Adipocyte (in vitro differentiated cells): ENCODE measurements at regions not wholly inside any gene's neighbourhood (a gene's known extent, or its start where the extent isn't known, plus 50 kb on each side); places are given as distances from the start of the nearest gene placed in this dataset.
"Not testable (repeated sequence)": the region's sequence is repeated elsewhere in the genome, so short reads cannot be mapped to it uniquely, and the experiment has no call there.

ENCODE experiments used
- DNase-seq: peaks from one replicate; pipeline ENCODE4 v3.0.0-alpha.2; 2015; ENCODE audit warnings: low read depth
- H3K27me3 ChIP-seq: replicated peaks from 2 replicates; pipeline ENCODE4 v1.7.0; 2013; ENCODE audit warnings: mild to moderate bottlenecking, low read length, moderate library complexity; ENCODE audit not compliant: control insufficient read depth, insufficient read depth
- H3K36me3 ChIP-seq: 2 replicates; pipeline ENCODE4 v1.7.0; 2013; ENCODE audit warnings: low read length, mild to moderate bottlenecking, moderate library complexity; ENCODE audit not compliant: control insufficient read depth, insufficient read depth, severe bottlenecking
- H3K4me1 ChIP-seq: 2 replicates; pipeline ENCODE4 v1.7.0; 2013; ENCODE audit warnings: mild to moderate bottlenecking, low read length, moderate library complexity; ENCODE audit not compliant: control insufficient read depth, insufficient read depth
- H3K4me3 ChIP-seq: 2 replicates; pipeline ENCODE4 v1.7.0; 2013; ENCODE audit warnings: mild to moderate bottlenecking, low read length, moderate library complexity
- H3K9ac ChIP-seq: 2 replicates; pipeline ENCODE4 v1.7.0; 2013; ENCODE audit warnings: mild to moderate bottlenecking, low read length, moderate library complexity
- H3K9me3 ChIP-seq: 2 replicates; pipeline ENCODE4 v1.7.0; 2013; ENCODE audit warnings: mild to moderate bottlenecking, low read length, moderate library complexity; ENCODE audit not compliant: control insufficient read depth

DNA sequence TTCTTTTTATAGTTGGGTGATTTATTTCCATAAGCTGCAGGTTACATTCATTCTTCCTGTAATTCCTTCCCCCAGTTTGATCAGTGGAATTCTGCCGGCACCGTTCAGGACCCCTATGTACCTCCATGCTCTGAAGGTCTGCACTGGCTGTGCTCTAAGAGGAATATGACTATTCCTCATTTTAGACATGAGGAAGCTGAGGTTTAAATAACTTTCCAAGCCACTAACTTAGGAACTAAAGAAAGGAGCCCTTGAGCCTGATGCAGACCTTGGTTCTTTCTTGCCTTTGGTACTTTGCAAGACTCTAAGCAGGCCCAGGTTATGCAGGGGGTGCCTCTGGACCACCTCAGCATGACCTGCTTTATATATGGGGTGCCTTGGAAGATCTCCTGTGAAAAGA, 318.5 kb downstream of the QKI start:
- Histone ChIP-seq H3K36me3 (no peaks in the 10 kb centered on the region), H3K4me1 (no peaks in the 10 kb centered on the region), H3K9me3 (no peaks in the 10 kb centered on the region), H3K27me3 (peaks cover 6% of the 10 kb centered on the region), H3K9ac (no peak overlapping the region), H3K4me3 (no peak overlapping the region)
- no peak for DNase-seq

DNA sequence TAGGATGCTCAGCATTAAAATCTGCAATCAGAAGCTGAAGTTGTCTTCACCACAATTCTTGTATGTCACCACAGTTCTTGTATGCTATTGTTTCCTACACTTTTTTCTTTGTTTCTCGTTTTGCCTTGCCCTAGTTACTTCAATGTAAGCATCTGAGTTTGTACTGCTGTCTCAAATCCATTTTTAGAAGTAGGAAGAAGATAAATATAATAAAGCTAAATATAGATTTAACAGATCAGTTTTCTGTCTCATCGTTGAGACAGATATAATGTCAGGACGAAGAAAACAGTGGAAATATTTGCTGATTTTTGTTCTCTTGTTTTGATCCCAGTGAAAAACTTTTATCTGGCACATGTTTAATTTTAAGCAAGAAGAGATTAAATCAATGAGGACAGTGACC, 318.0 kb downstream of the QKI start:
- Histone ChIP-seq H3K4me1 (no peaks in the 10 kb centered on the region), H3K27me3 (peaks cover 6% of the 10 kb centered on the region)
- DNase-seq: no peak

DNA sequence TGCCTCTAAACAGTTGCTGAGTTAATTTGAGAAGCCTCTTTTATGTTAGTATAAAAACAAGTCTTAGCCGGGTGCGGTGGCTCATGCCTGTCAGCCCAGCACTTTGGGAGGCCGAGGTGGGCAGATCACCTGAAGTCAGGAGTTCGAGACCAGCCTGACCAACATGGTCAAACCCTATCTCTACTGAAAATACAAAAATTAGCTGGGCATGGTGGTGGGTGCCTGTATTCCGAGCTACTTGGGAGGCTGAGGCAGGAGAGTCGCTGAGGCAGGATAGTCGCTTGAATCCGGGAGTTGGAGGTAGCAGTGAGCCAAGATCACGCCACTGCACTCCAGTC, 317.5 kb downstream of the QKI start:
- H3K4me1 ChIP-seq, H3K9ac ChIP-seq, H3K36me3 ChIP-seq, DNase-seq, H3K27me3 ChIP-seq, H3K4me3 ChIP-seq, H3K9me3 ChIP-seq: not testable (repeated sequence)

More for the DNA sequence above, 318.0 kb downstream of the QKI start:
- Histone ChIP-seq H3K9ac (no peak overlapping the region), H3K36me3 (no peaks in the 10 kb centered on the region), H3K4me3 (no peak overlapping the region), H3K9me3 (no peaks in the 10 kb centered on the region)

DNA sequence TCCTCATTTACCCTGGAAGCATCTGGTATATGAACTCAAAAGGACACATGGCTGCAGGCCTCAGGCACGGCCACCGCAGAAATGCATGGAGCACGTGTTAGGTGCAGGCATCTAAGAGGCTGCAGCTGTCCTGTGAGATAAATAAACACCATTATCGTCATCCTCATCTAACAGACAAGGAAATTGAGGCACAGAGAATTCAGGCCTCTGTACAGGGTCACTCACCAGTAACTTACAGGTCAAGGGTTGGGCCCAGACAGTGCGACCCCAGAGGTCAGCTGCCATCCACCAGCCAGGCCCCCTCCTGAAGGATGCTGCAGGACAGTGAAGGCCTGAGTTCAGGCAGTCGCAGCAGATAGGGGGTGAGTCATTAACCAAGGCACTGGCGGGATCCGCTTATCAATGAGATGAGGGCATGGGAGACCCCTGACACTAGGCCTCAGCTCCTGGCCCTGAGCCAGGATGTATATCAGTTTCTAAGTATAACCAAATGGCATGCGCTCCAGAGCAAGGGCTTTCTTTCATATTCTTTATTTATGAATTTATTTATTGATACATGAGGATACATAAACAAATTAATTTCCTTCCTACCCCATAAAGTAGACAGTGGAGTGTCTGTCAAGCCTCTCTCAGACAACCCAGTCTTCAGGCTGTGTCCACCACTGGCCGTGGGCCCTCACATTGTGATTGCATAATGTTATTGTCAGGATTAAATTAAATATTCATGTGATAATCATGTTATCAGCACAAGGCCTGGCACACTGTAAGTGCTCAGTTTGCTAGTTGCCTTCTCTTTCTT, 316.9 kb downstream of the QKI start:
- H3K4me3 ChIP-seq: no peak overlapping the region
- H3K27me3 ChIP-seq: peaks cover 6% of the 10 kb centered on the region
- no peak for DNase-seq
- H3K4me1 ChIP-seq: no peaks in the 10 kb centered on the region
- no peaks in the 10 kb centered on the region for H3K36me3 ChIP-seq
- H3K9me3 ChIP-seq: no peaks in the 10 kb centered on the region
- no peak overlapping the region for H3K9ac ChIP-seq

DNA sequence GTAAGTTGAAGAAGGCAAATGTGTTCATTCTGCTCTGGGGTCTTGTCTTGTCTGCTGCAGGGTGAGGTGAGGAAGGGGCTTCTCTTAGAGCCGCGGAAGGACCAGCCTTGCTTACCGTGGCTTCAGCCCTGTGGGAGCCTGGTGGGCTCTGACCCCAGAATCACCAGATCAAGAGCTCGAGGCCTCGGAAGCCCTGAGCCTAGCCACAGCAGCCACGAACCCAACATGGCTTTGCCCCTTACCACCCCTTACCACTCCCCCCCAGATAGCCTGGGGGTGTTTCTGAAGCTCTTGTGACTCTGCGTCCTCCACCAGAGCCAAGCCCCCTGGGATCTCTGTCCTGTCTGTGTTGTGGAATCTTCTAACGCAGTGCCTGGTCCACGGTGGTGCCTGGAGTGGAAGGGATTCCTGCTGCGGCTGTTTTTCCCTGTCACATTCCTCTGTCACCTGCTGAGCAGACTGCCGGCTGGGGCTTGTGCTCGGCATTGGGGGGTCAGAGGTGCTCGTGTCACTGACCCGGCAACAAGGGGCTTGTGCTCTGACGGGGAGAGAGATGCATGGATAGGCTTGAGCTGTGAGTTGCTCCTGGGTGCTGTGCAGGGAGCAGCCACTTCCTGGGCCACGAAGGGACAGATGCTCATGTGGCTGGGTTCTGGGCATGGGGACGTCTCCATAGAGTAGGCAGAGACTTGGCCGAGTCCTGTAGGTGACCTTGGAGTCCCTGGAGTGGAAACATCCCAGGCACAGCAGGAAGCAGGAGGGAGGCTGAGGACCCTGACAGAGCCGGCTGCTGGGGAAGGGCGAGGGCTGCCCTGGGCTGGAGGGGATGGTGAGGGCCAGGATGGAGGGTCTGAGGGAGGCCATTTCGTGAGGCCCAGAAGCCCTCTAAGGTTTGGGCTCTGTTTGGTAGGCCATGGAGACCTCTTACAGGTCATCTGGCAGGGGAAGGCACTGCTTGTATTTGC, 316.0 kb downstream of the QKI start:
- DNase-seq: no peak
- H3K9me3 ChIP-seq: no peaks in the 10 kb centered on the region
- H3K4me1 ChIP-seq: no peaks in the 10 kb centered on the region
- no peaks in the 10 kb centered on the region for H3K36me3 ChIP-seq
- H3K4me3 ChIP-seq: no peak overlapping the region
- no peaks in the 10 kb centered on the region for H3K27me3 ChIP-seq
- H3K9ac ChIP-seq: no peak overlapping the region

DNA sequence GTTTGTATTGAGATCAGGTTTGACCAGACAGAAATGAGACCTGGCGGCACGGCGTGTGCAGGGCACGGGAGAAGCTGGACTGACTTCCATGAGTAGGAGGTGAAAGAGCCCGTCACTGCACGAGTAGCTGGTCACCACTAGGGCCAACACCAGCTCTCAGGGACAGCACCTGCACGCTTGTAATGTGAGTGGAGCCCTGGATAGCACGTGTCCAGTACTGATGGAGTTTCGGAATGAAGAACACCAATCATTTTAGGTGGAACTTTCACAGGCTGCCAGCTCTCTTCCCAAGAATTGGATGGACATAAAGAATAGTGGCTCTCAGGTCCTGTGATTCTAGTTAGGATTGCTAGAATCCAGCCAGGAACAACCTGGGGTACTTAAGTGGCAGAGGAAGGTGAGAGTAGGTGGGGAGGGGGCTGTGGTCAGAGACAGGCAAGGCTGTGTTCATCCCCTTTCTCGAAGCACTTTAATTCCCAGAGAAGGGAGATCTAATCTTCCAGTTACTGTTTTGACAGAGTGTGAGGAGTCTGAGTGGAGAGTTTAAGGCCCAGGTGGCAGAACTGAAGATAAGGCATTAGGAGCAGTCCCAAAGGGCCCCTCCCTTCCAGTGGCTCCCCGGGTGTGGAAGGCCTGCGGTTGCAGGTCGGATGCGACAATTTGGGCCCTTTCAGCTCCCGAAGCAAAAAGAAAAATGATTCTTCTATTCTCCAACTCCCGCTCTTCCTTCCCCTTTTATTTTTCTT, 314.8 kb downstream of the QKI start:
- DNase-seq: no peak
- Histone ChIP-seq H3K36me3 (no peaks in the 10 kb centered on the region), H3K4me1 (no peaks in the 10 kb centered on the region), H3K9ac (no peak overlapping the region), H3K4me3 (no peak overlapping the region), H3K27me3 (no peaks in the 10 kb centered on the region), H3K9me3 (no peaks in the 10 kb centered on the region)

DNA sequence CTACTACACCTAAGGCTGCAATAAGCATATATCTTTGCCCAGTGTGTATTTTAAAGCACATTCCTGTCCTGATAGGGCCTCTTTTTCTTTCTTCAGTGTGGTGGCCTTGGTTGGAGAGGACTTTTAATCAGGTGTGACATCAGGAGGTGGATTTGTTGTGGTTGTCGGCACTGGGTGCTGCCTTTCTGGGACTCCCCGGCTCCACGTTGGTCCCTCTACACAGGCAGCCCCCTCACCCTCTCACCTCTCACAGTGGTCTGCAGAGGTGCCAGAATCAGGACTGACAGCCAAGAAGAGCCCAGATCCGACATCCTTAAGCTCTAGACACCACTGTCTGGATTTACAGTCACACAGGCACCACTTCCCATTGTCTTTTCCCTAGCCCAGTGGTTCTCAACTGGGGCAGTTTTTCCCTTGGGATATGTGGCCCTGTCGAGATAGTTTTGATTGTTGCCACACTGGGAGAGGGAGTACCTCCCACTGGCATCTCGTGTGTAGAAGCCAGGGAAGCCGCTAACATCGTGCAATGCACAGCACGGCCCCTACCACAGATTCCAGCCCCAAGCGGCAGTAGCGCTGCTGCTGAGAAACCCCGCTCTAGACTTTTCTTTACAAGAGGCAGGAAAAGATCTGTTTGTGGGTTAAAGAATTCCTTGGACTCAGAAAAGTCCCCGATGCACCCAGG, 314.1 kb downstream of the QKI start:
- DNase-seq: no peak
- Histone ChIP-seq H3K27me3 (no peaks in the 10 kb centered on the region), H3K36me3 (no peaks in the 10 kb centered on the region), H3K4me1 (no peaks in the 10 kb centered on the region), H3K4me3 (no peak overlapping the region), H3K9ac (no peak overlapping the region), H3K9me3 (no peaks in the 10 kb centered on the region)

DNA sequence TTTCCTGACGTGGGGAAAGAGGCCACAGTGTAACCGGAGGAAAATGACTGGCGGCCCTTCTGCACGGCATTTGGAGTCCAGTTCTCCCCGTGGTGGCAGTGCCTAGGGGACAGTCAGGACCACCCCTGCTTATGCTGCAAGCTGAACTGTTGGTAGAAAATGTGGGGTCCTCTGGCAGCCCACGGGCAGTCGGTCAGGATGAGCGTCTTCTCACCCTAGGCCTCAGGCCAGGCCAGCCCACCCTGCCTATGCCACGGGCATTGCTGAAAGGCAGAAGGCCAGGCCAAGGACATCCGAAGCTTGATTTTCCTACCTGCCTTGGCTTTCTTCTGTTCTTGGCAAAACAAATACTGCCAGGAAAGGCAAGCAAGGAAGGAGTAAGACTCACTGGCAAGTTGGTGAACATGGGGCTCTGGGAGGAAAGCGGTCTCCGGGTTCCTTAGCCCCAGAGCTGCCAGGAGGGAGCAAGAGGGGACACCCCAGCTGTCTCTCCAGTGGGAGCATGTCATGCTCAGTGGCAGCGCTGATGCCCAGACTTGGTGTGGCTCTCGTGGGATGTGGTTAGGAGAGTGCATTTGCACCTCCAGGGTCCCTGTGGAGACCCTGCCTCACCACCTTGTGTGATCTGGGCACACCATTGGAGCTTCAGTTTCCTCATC, 311.6 kb downstream of the QKI start:
- Histone ChIP-seq H3K27me3 (no peaks in the 10 kb centered on the region), H3K9me3 (no peaks in the 10 kb centered on the region), H3K4me1 (no peaks in the 10 kb centered on the region), H3K9ac (no peak overlapping the region), H3K4me3 (no peak overlapping the region), H3K36me3 (no peaks in the 10 kb centered on the region)
- DNase-seq: no peak

DNA sequence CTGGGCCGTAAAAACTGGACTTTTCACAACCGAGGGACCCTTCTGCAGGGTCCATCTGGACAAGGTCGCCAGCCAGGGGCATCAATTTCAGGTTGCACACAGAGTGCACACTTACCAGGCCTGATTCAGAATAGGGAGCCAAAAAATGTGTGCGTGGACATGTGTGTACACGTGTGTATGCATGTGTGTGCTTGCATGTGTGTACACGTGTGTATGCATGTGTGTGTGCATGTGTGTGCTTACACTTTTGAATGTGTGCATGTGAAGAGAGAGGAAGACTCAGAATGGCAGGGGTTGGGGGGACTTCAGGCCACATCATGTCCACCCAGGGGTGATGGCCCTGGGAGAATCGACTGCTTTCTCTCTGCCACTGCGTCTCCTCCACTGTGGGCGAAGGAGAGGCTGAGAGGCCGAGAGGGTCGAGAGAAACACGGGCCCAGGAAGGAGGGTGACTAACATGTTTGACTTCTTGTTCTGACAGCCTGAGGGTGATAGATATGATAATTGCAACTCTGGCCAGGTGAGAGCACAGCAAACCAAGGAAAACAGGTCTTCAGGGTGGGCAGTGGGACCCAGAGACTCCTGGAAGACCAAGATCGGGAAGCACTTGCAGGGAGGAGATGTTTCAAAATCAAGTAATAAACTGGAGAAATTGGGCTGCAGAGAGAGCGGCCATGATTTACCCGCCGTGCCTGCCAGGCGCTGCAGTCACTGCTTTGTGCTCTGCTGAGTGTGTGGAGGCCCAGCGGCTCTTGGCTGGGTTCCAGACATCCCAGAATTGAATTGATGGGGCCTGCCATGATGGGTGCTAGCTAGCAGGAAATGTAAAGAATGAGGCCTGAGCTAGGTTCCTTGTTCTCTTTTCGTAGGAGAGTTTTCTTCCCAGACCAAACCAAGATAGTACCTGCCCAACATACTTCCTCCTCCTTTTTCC, 310.8 kb downstream of the QKI start:
- Histone ChIP-seq H3K4me1 (no peaks in the 10 kb centered on the region), H3K4me3 (no peak overlapping the region), H3K9ac (no peak overlapping the region), H3K36me3 (no peaks in the 10 kb centered on the region), H3K9me3 (no peaks in the 10 kb centered on the region), H3K27me3 (no peaks in the 10 kb centered on the region)
- DNase-seq: no peak

DNA sequence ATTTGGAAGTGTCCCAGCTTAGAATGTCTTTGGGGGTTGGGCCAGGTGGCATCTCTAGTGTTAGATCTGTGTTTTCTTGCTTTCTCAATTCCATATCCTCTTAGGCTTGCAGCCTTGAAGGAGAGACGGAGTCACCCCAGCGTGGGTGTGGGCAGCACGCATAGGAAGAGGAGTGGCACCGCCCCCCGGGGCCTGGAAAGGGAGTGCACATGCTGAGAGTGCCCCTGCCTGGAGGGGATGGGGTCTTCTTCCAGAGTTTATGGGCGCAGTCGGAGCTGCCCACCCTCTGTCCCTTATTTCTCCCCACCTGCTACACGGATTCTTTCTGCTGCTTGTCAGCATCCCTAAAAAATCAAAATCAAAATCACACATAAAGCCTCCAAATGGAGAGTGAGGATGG, 309.7 kb downstream of the QKI start:
- Histone ChIP-seq H3K9me3 (no peaks in the 10 kb centered on the region), H3K4me1 (no peaks in the 10 kb centered on the region), H3K9ac (no peak overlapping the region), H3K27me3 (no peaks in the 10 kb centered on the region), H3K4me3 (no peak overlapping the region), H3K36me3 (no peaks in the 10 kb centered on the region)
- DNase-seq: no peak
